ENCODE measurements at regions not wholly inside any gene's neighbourhood (a gene's known extent, or its start where the extent isn't known, plus 50 kb on each side); places are given as distances from the start of the nearest gene placed in this dataset.

GRCh38 chr20:48531505-48531904 is 296.3 kb downstream of the PREX1 start:
- H2BK120ac ChIP-seq (ENCODE audit: low read depth, low read length) = no peak overlapping the region
- DNase-seq = no peak
- H3K4ac ChIP-seq (ENCODE audit: low read depth in 1 of 2, low read length in 2 of 2) = no peak overlapping the region
- no peak overlapping the region for H4K8ac ChIP-seq (ENCODE audit: low read length)
- no peak overlapping the region for H4K91ac ChIP-seq (ENCODE audit: low read length)
- H2AK5ac ChIP-seq (ENCODE audit: low read length, severe bottlenecking) = no peak overlapping the region
- no peaks in the 10 kb centered on the region for H3K79me1 ChIP-seq (replicated peaks; ENCODE audit: low read length, poor library complexity, severe bottlenecking)
- H3K14ac ChIP-seq (ENCODE audit: low read length in 2 of 2) = no peak overlapping the region
- peaks cover 1% of the 10 kb centered on the region for H3K4me1 ChIP-seq (ENCODE audit: control insufficient read depth, insufficient read depth, low read depth, low read length)
- H3K23ac ChIP-seq (ENCODE audit: low read length in 2 of 2) = no peak overlapping the region
- no peak overlapping the region for H3K4me3 ChIP-seq (ENCODE audit: insufficient read depth in 1 of 2, low read depth in 1 of 2, low read length in 2 of 2)
- peaks cover 17 to 55% of the 10 kb centered on the region in 2 experiments for H3K27me3 ChIP-seq (ENCODE audit: control insufficient read depth in 1 of 2, insufficient read depth in 1 of 2, low read length in 2 of 2)
- H3K9me3 ChIP-seq (ENCODE audit: control insufficient read depth, low read length) = no peaks in the 10 kb centered on the region
- WGBS = 61% methylated on average over 1 of the region's 2 CpGs
- H2BK12ac ChIP-seq (ENCODE audit: low read length in 2 of 2) = no peak overlapping the region
- H3K36me3 ChIP-seq (ENCODE audit: control insufficient read depth in 1 of 2, insufficient read depth in 2 of 2, low read depth in 1 of 2, low read length in 2 of 2) = no peaks in the 10 kb centered on the region
- no peak overlapping the region for H3K18ac ChIP-seq (ENCODE audit: low read depth in 1 of 2, low read length in 2 of 2)
- H3K4me2 ChIP-seq (ENCODE audit: low read length, poor library complexity, severe bottlenecking) = no peak overlapping the region
- no peak overlapping the region for H2BK5ac ChIP-seq (ENCODE audit: low read depth, low read length, poor library complexity, severe bottlenecking)
- no peak overlapping the region for H2BK15ac ChIP-seq (ENCODE audit: low read depth, poor library complexity, severe bottlenecking)
- H3K9ac ChIP-seq (ENCODE audit: low read length) = no peak overlapping the region
- H2AFZ ChIP-seq (ENCODE audit: low read depth, low read length) = no peak overlapping the region
- no peak overlapping the region for H3K27ac ChIP-seq (ENCODE audit: low read length, poor library complexity, severe bottlenecking)

GRCh38 chr20:48530957-48531356 is 296.8 kb downstream of the PREX1 start:
- Histone ChIP-seq H3K36me3 (ENCODE audit: control insufficient read depth in 1 of 2, insufficient read depth in 2 of 2, low read depth in 1 of 2, low read length in 2 of 2) (no peaks in the 10 kb centered on the region), H3K18ac (ENCODE audit: low read depth in 1 of 2, low read length in 2 of 2) (no peak overlapping the region), H2AK5ac (ENCODE audit: low read length, severe bottlenecking) (no peak overlapping the region), H4K8ac (ENCODE audit: low read length) (no peak overlapping the region), H3K9ac (ENCODE audit: low read length) (no peak overlapping the region), H3K23ac (ENCODE audit: low read length in 2 of 2) (no peak overlapping the region), H2BK15ac (ENCODE audit: low read depth, poor library complexity, severe bottlenecking) (no peak overlapping the region), H3K4me2 (ENCODE audit: low read length, poor library complexity, severe bottlenecking) (no peak overlapping the region), H3K79me1 (replicated peaks; ENCODE audit: low read length, poor library complexity, severe bottlenecking) (no peaks in the 10 kb centered on the region), H3K4me3 (ENCODE audit: insufficient read depth in 1 of 2, low read depth in 1 of 2, low read length in 2 of 2) (no peak overlapping the region), H4K91ac (ENCODE audit: low read length) (no peak overlapping the region), H2AFZ (ENCODE audit: low read depth, low read length) (no peak overlapping the region), H3K27me3 (ENCODE audit: control insufficient read depth in 1 of 2, insufficient read depth in 1 of 2, low read length in 2 of 2) (peaks cover 14 to 57% of the 10 kb centered on the region in 2 experiments), H2BK120ac (ENCODE audit: low read depth, low read length) (no peak overlapping the region), H3K14ac (ENCODE audit: low read length in 2 of 2) (no peak overlapping the region), H3K4me1 (ENCODE audit: control insufficient read depth, insufficient read depth, low read depth, low read length) (peaks cover 1% of the 10 kb centered on the region), H3K9me3 (ENCODE audit: control insufficient read depth, low read length) (no peaks in the 10 kb centered on the region), H2BK12ac (ENCODE audit: low read length in 2 of 2) (no peak overlapping the region), H2BK5ac (ENCODE audit: low read depth, low read length, poor library complexity, severe bottlenecking) (no peak overlapping the region), H3K27ac (ENCODE audit: low read length, poor library complexity, severe bottlenecking) (no peak overlapping the region), H3K4ac (ENCODE audit: low read depth in 1 of 2, low read length in 2 of 2) (no peak overlapping the region)
- no peak for DNase-seq
- WGBS = 75% methylated on average over 5 of the region's 5 CpGs

GRCh38 chr20:48528346-48528745 is 299.5 kb downstream of the PREX1 start:
- Histone ChIP-seq H3K23ac (ENCODE audit: low read length in 2 of 2) (no peak overlapping the region), H3K18ac (ENCODE audit: low read depth in 1 of 2, low read length in 2 of 2) (no peak overlapping the region), H3K4ac (ENCODE audit: low read depth in 1 of 2, low read length in 2 of 2) (no peak overlapping the region), H2AFZ (ENCODE audit: low read depth, low read length) (no peak overlapping the region), H4K8ac (ENCODE audit: low read length) (no peak overlapping the region), H3K9me3 (ENCODE audit: control insufficient read depth, low read length) (no peaks in the 10 kb centered on the region), H3K14ac (ENCODE audit: low read length in 2 of 2) (no peak overlapping the region), H2AK5ac (ENCODE audit: low read length, severe bottlenecking) (no peak overlapping the region), H3K27me3 (ENCODE audit: control insufficient read depth in 1 of 2, insufficient read depth in 1 of 2, low read length in 2 of 2) (peaks cover 6 to 35% of the 10 kb centered on the region in 2 experiments), H2BK12ac (ENCODE audit: low read length in 2 of 2) (no peak overlapping the region), H3K9ac (ENCODE audit: low read length) (no peak overlapping the region), H3K4me3 (ENCODE audit: insufficient read depth in 1 of 2, low read depth in 1 of 2, low read length in 2 of 2) (no peak overlapping the region), H2BK5ac (ENCODE audit: low read depth, low read length, poor library complexity, severe bottlenecking) (no peak overlapping the region), H3K36me3 (ENCODE audit: control insufficient read depth in 1 of 2, insufficient read depth in 2 of 2, low read depth in 1 of 2, low read length in 2 of 2) (no peaks in the 10 kb centered on the region), H4K91ac (ENCODE audit: low read length) (no peak overlapping the region), H2BK15ac (ENCODE audit: low read depth, poor library complexity, severe bottlenecking) (no peak overlapping the region), H2BK120ac (ENCODE audit: low read depth, low read length) (no peak overlapping the region), H3K27ac (ENCODE audit: low read length, poor library complexity, severe bottlenecking) (no peak overlapping the region), H3K79me1 (replicated peaks; ENCODE audit: low read length, poor library complexity, severe bottlenecking) (no peaks in the 10 kb centered on the region), H3K4me2 (ENCODE audit: low read length, poor library complexity, severe bottlenecking) (no peak overlapping the region), H3K4me1 (ENCODE audit: control insufficient read depth, insufficient read depth, low read depth, low read length) (peaks cover 1% of the 10 kb centered on the region)
- no peak for DNase-seq
- 89% methylated on average over 7 of the region's 7 CpGs for WGBS

GRCh38 chr20:48527771-48528170 is 300.0 kb downstream of the PREX1 start:
- no peak overlapping the region for H2AK5ac ChIP-seq (ENCODE audit: low read length, severe bottlenecking)
- H2AFZ ChIP-seq (ENCODE audit: low read depth, low read length) = no peak overlapping the region
- H3K23ac ChIP-seq (ENCODE audit: low read length in 2 of 2) = no peak overlapping the region
- H4K8ac ChIP-seq (ENCODE audit: low read length) = no peak overlapping the region
- H3K18ac ChIP-seq (ENCODE audit: low read depth in 1 of 2, low read length in 2 of 2) = no peak overlapping the region
- no peak overlapping the region for H4K91ac ChIP-seq (ENCODE audit: low read length)
- H3K27me3 ChIP-seq (ENCODE audit: control insufficient read depth in 1 of 2, insufficient read depth in 1 of 2, low read length in 2 of 2) = peaks cover 6 to 30% of the 10 kb centered on the region in 2 experiments
- WGBS = 82% methylated on average over 11 of the region's 11 CpGs
- no peak overlapping the region for H3K27ac ChIP-seq (ENCODE audit: low read length, poor library complexity, severe bottlenecking)
- no peak overlapping the region for H3K4me3 ChIP-seq (ENCODE audit: insufficient read depth in 1 of 2, low read depth in 1 of 2, low read length in 2 of 2)
- H3K4me2 ChIP-seq (ENCODE audit: low read length, poor library complexity, severe bottlenecking) = no peak overlapping the region
- no peak overlapping the region for H3K9ac ChIP-seq (ENCODE audit: low read length)
- H2BK120ac ChIP-seq (ENCODE audit: low read depth, low read length) = no peak overlapping the region
- H2BK12ac ChIP-seq (ENCODE audit: low read length in 2 of 2) = no peak overlapping the region
- no peaks in the 10 kb centered on the region for H3K36me3 ChIP-seq (ENCODE audit: control insufficient read depth in 1 of 2, insufficient read depth in 2 of 2, low read depth in 1 of 2, low read length in 2 of 2)
- H2BK5ac ChIP-seq (ENCODE audit: low read depth, low read length, poor library complexity, severe bottlenecking) = no peak overlapping the region
- no peak overlapping the region for H3K4ac ChIP-seq (ENCODE audit: low read depth in 1 of 2, low read length in 2 of 2)
- no peaks in the 10 kb centered on the region for H3K79me1 ChIP-seq (replicated peaks; ENCODE audit: low read length, poor library complexity, severe bottlenecking)
- H2BK15ac ChIP-seq (ENCODE audit: low read depth, poor library complexity, severe bottlenecking) = no peak overlapping the region
- H3K9me3 ChIP-seq (ENCODE audit: control insufficient read depth, low read length) = no peaks in the 10 kb centered on the region
- no peak for DNase-seq
- H3K4me1 ChIP-seq (ENCODE audit: control insufficient read depth, insufficient read depth, low read depth, low read length) = peaks cover 1% of the 10 kb centered on the region
- no peak overlapping the region for H3K14ac ChIP-seq (ENCODE audit: low read length in 2 of 2)
